ENCODE measurements at regions not wholly inside any gene's neighbourhood (a gene's known extent, or its start where the extent isn't known, plus 50 kb on each side); places are given as distances from the start of the nearest gene placed in this dataset.

- TF ChIP-seq EZH2phosphoT487 (IDR thresholded peaks at IDR 0.05; ENCODE audit: borderline replicate concordance) = no peak
- no peak for TF ChIP-seq CTCF (conservative IDR thresholded peaks at IDR 0.05; ENCODE audit: low read length)
Measured at GRCh38 chr2:5751873-5752482, 59.8 kb downstream of the SOX11 start.

All from Loucy (cell line).